ENCODE measurements at regions not wholly inside any gene's neighbourhood (a gene's known extent, or its start where the extent isn't known, plus 50 kb on each side); places are given as distances from the start of the nearest gene placed in this dataset.
A peak's percentile ranks its signal among the peaks of the same experiment; 100 is the strongest.

- TF ChIP-seq FOXP4 (CRISPR knock-in tag; IDR thresholded peaks at IDR 0.05) (no peak), ZNF671 (CRISPR knock-in tag; IDR thresholded peaks at IDR 0.05) (no peak), NFYB (CRISPR knock-in tag; conservative IDR thresholded peaks at IDR 0.05; ENCODE audit: low read depth) (no peak), PRRX2 (CRISPR knock-in tag; IDR thresholded peaks at IDR 0.05) (no peak), ATF1 (CRISPR knock-in tag; IDR thresholded peaks at IDR 0.05) (no peak), E2F5 (CRISPR knock-in tag; IDR thresholded peaks at IDR 0.05) (no peak), E2F1 (CRISPR knock-in tag; IDR thresholded peaks at IDR 0.05) (no peak)
Measured at GRCh38 chr6:169960521-169960885, 209.1 kb downstream of the ERMARD start (continued).

- peaks cover 2% of the 10 kb centered on the region for H3K9me3 Mint-ChIP-seq
- H3K4me1 Mint-ChIP-seq: peaks cover 12% of the 10 kb centered on the region
- no peaks in the 10 kb centered on the region for H3K36me3 Mint-ChIP-seq
- POLR2A ChIA-PET: no interaction called here
- no peak overlapping the region for H3K27ac Mint-ChIP-seq
- TF ChIP-seq SMAD3 (CRISPR knock-in tag; IDR thresholded peaks at IDR 0.05; ENCODE audit: borderline replicate concordance): no peak
- TF ChIP-seq CREB1 (CRISPR knock-in tag; IDR thresholded peaks at IDR 0.05): no peak
- TF ChIP-seq TP53 (CRISPR knock-in tag; IDR thresholded peaks at IDR 0.05): no peak
- TF ChIP-seq NR3C1 (CRISPR knock-in tag; conservative IDR thresholded peaks at IDR 0.05; ENCODE audit: low read depth): no peak
- TF ChIP-seq ZNF263 (CRISPR knock-in tag; IDR thresholded peaks at IDR 0.05; ENCODE audit: low read depth): no peak
- no peak for TF ChIP-seq KAT7 (CRISPR knock-in tag; IDR thresholded peaks at IDR 0.05; ENCODE audit: borderline replicate concordance)
- TF ChIP-seq ZNF671 (CRISPR knock-in tag; IDR thresholded peaks at IDR 0.05): no peak
- TF ChIP-seq E2F5 (CRISPR knock-in tag; IDR thresholded peaks at IDR 0.05): no peak
- TF ChIP-seq AR (CRISPR knock-in tag; IDR thresholded peaks at IDR 0.05): no peak
- DNase-seq (ENCODE audit: low spot score): no peak
- H3K27me3 Mint-ChIP-seq (ENCODE audit: low read depth): peaks cover 7% of the 10 kb centered on the region
- no peak overlapping the region for H3K4me3 Mint-ChIP-seq
- ATAC-seq: no peak
- CTCF ChIA-PET: interaction anchor here (0.9 kb wide), 1 partner anchor 170 kb away, joined by 6 read pairs; no protein-coding TSS in a partner anchor
Measured at GRCh38 chr6:169960003-169960344, 208.6 kb downstream of the ERMARD start.

- Mint-ChIP-seq H3K9me3 (peaks cover 4% of the 10 kb centered on the region), H3K36me3 (no peaks in the 10 kb centered on the region), H3K27ac (no peak overlapping the region), H3K27me3 (ENCODE audit: low read depth) (peaks cover 7% of the 10 kb centered on the region), H3K4me1 (peaks cover 13% of the 10 kb centered on the region), H3K4me3 (no peak overlapping the region)
- ChIA-PET POLR2A (no interaction called here), CTCF (interaction anchor here (0.9 kb wide), 1 partner anchor 169 kb away, joined by 6 read pairs; no protein-coding TSS in a partner anchor)
- no peak for DNase-seq (ENCODE audit: low spot score)
- peak; percentile 9; the same call in 1 of the 2 replicates for ATAC-seq
- TF ChIP-seq TCF7 (CRISPR knock-in tag; IDR thresholded peaks at IDR 0.05; ENCODE audit: low read depth) (no peak), JUN (CRISPR knock-in tag; IDR thresholded peaks at IDR 0.05) (no peak), NR2C2 (CRISPR knock-in tag; IDR thresholded peaks at IDR 0.05) (no peak), TP53 (CRISPR knock-in tag; IDR thresholded peaks at IDR 0.05) (no peak), MYBL2 (CRISPR knock-in tag; IDR thresholded peaks at IDR 0.05) (no peak), AFF4 (CRISPR knock-in tag; IDR thresholded peaks at IDR 0.05; ENCODE audit: borderline replicate concordance) (no peak)
Measured at GRCh38 chr6:169959136-169960002, 207.9 kb downstream of the ERMARD start.

Measured in WTC11 (cell line).